CD4-positive, alpha-beta T cell treated with Interferon gamma for 1 hour (primary cell): ENCODE measurements at regions not wholly inside any gene's neighbourhood (a gene's known extent, or its start where the extent isn't known, plus 50 kb on each side); places are given as distances from the start of the nearest gene placed in this dataset.

Source experiments
- DNase-seq: peaks from one replicate; pipeline ENCODE4 v3.0.0-alpha.2; 2020

DNA sequence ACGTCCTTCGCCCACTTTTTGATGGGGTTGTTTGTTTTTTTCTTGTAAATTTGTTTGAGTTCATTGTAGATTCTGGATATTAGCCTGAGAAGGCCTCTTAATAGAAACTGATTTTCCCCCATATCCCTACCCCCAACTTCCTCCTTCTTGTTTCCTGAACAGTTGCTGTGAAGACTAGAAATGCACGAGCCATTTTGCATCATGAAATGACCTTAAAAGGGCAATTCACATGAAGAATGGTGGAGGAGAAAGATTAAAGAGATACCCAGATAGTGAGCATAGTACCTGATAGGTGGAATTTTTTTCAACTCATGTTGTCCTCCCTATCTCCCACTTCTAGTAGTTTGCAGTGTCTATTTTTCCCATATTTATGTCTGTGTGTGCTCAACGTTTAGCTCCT is 55.2 kb upstream of the KCNH8 start:
- no peak for DNase-seq

- DNase-seq: no peak
These were observed 70.9 kb upstream of the KCNH8 start for GRCh38 chr3:19077388-19077787.

DNA sequence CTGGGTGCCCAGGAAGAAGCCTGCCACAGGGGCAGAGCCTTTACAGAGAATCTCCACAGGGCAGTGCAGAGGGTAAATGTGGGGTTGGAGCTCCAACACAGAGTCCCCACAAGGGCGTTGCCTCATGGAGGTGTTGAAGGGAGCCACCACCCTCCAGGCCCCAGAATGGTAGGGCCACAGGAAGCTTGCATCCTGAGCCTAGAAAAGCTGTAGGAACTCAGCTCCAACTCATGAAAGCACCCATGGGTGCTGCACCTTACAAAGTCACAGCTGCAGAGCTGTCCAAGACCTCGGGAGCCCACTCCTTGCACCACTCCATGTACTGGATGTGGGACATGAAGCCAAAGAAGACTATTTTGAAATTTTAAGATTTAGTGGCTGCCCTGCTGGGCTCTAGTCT is 73.3 kb upstream of the KCNH8 start:
- no peak for DNase-seq

- DNase-seq: no peak
These were observed 73.9 kb upstream of the KCNH8 start for GRCh38 chr3:19074257-19074900.

DNA sequence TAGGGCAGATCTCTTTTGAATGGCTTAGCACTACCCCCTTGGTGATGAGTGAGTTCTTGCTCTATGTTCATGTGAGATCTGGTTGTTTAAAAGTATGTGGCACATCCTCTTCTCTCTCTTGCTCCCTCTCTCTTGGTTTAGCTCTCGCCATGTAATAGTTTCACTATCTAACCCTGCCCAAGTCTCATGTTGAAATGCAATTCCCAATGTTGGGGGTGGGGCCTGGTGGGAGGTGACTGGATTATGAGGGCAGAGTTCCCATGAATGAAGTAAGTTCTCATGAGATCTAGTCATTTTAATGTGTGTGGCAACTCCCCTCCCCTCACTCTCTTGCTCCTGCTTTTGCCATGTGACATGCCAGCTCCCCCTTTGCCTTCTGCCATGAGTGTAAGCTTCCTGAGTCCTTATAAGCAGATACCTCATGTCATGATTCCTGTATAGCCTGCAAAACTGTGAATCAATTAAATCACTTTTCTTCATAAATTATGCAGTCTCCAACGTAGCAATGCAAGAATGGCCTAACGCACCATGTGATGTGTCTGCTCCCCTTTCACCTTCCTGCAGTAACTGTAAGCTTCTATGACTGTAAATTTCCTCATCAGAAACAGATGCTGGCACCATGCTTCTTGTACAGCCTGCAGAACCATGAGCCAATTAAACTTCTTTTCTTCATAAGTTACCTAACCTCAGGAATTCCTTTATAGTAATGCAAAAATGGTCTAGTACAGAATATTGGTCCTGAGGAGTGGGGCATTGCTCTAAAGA is 74.8 kb upstream of the KCNH8 start:
- DNase-seq: no peak

GRCh38 chr3:19070325-19070724 is 78.0 kb upstream of the KCNH8 start:
- DNase-seq: no peak

- no peak for DNase-seq
These were observed 83.3 kb upstream of the KCNH8 start for GRCh38 chr3:19065027-19065426.

DNA sequence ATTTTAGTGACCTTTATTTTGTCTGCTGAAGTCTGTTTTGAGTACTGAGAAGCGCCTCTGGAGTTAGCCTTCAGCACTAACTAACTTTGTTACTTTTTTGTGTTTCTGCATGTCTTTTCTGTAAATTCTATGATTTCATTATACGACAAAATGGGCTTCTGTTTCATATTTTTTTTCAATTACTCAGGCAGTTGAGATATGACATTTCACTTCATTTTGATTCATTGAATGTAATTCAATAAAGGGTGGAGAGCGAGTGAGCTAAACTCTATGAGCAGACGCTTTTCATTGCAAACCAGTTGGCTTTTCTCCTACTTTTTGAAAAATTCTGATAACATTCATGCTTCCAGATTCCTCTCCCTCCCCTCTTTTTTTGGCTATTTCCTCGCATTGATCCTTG is 84.4 kb upstream of the KCNH8 start:
- DNase-seq: no peak

DNA sequence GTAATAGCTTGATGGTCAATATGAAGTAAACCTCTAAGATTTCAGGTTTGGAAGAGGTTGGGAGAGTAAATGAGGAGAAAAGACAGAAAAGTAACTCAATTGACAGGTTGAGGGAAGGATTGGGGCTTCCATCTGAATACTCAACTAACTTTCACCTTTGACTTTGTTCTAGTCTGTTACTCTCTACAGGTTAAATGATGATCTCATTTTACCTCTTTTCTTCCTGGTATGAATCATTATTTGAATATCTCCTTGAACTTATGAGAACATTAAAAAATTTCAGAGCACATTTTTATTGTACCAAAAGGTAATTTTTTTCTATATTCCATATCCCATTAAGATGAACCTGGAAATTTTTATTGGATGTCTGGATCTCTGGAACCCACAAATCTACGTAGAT is 87.9 kb upstream of the KCNH8 start:
- DNase-seq: no peak

DNA sequence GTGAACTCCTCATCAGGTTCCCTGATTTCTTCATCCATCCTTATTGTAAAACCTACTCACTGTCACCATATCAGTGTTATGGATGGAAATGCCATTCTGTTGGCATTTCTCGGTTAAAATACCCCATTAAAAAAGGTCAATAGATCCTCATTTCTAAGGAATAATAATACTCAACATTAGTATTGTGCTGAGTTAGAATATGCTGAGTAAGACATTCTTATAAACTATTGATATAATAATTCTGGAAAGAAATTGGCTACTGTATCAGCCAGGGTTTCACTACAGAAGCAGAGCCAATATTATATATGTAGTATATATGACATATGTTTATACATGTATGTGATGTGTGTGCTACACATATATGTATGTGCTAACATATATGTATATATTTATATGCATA is 95.4 kb upstream of the KCNH8 start:
- no peak for DNase-seq

DNA sequence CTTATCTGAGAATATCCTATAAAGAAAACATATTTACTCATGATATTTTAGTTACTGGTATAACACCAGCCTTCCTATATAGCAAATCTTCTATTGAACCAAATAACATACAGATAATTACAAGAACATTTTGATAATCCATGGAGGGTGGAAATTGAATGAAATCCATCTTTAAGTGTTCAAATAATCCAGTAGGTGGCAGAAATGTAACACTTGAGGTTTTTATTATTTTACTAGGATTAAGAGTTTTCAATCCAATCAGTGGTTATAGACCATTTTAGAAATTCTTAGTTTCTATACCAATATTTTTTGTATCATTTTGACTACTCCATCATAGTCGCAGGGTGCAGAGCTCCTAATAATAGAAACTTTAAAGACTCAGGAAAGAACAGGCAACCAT is 101.9 kb upstream of the KCNH8 start:
- no peak for DNase-seq

- no peak for DNase-seq
These were observed 117.8 kb upstream of the KCNH8 start for GRCh38 chr3:19030522-19030839.

GRCh38 chr3:19029837-19030521 is 118.3 kb upstream of the KCNH8 start:
- DNase-seq: no peak

DNA sequence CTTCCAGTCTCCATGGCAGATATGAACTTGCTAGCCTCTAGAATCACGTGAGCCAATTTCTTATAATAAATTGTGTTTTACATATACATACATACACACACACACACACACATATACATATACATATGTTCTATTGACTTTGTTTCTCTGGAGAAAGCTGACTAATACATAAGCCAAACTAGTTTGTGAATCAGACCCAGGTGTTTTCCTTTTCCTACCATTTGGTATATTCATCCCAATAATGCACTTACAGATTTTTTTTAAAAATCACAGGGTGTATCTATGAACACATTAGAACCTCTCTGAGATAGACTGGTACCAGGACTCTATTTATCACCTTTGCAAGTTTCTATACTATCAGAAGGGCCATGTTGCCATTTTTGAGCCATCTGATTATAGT is 122.9 kb upstream of the KCNH8 start:
- DNase-seq: no peak

- no peak for DNase-seq
These were observed 125.8 kb upstream of the KCNH8 start for GRCh38 chr3:19022546-19022945.

DNA sequence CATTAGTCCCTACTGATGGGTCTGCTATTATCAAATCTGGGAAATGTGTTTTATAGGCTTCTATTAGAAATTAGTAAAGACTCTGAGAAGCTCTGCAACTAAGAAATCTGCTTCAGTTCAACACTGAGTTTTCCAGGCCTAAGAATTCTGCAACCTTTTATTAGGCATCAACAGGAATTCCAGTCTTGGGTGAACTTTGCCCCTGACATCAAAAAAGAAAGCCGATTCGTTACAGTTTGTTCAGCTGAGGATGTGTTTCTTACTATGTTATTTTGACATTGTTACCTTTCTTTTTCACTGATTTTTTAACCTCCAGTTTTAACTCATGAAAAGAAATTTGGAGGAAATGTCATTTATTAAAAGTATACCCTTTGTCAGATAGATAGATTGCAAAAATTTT is 131.5 kb upstream of the KCNH8 start:
- no peak for DNase-seq

- no peak for DNase-seq
These were observed 134.4 kb upstream of the KCNH8 start for GRCh38 chr3:19013879-19014278.

DNA sequence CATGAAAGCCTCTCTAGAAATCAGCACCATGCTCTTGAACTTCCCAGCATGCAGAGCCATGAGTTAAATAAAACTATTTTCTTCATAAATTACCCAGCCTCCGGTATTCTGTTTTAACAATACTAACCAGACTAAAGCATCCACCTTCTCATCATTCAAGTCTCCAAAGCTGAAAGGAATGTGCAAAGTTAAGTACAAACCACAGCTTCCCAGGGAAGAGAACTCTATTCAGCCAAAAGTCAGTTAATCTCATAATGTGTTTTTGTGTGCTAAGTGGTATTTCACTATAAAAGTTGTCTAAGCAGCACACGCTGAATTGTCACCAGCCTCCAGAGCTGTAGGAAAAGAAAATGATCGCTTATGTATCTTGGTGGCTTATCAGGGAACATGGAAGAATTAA is 135.5 kb upstream of the KCNH8 start:
- no peak for DNase-seq

DNA sequence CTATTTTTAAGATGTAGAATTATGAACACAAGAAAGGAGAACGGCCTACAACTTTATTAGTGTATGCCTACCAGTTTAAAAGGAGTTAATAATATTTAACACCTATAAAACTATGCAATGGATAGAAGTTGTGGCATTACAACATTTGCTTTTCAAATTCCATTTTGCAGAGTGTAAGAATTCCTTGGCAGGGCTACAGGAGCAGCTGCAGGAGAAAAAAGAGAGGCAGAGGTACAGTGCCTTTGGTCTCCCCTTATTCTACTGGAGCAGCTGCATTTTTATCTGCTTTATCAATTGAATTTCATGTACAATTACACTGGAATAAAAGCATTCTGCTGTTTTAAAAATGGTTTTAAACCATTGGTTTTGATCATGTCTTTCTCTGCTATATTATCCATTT is 145.7 kb upstream of the KCNH8 start:
- no peak for DNase-seq

- no peak for DNase-seq
These were observed 150.2 kb upstream of the KCNH8 start for GRCh38 chr3:18998069-18998468.

DNA sequence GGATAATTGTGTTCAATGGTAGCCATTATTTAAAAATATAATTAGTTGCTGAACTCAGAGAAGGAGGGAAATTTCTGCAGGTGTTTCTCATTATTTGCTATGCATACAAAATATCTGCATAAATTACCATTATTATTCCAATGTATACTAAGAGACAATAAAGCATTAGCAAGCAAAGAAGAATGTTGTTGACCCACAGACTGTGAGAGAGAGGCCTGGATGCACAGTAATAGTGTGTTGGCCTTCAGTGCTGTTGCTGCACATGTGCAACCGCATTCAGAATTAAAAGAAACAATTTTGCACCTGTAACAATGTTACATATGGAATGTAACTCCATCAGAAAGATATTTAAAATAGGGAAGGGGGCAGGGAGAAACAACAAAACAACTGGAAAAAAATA is 155.6 kb upstream of the KCNH8 start:
- no peak for DNase-seq

DNA sequence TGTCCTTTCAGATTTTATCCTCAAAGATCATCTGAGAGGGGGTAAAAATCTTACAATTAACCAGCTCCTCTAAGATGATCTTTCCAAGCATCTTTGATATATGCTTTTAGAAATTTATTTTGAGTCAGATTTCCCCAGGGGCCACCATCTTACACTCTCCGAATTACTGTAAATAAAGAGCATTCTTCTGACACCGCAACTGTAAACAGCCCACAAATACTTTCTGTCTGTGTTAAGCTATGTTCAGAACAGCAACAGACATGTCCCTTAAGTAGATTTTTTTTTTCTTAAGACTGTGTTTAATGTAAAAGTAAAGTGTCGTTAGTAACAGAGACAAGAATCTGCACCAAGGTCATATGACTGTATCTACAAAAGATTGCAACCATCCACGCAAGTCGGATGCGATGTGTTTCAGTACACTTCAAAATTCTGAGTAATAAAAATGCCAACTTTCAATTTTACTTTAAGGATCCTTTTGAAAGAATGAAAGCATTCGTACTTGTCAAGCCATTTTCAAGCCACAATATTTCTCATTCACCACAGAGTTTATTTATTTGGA is 159.0 kb upstream of the KCNH8 start:
- DNase-seq: no peak

DNA sequence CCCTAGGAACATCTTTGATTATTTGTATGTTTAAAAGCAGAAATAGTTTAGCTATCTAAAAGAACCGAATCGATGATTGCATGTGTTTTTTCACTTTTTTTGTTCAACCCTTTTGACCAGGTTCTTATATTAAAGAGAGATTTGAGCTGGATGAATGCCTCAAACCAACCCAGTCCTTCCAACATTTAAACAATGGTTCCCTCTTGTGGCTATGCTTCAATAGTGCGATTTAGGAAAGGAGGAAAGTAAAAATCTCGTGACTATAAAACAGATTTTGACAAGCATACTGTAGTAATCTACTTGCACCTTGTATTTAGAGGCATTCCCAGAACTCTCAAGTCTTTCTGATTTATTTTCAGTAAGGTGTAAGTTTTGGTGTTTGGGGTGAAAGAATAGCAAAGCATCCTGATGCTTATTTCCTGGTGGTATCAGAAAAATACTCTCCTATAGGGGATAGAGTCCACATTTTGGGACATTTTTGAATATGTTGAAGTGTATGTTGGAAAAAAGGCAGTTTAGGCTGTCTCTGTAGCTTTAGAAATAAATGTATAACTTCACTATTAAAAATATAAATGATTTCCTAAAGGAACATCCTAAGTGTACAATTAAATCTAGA is 159.6 kb upstream of the KCNH8 start:
- no peak for DNase-seq
